ENCODE measurements at regions not wholly inside any gene's neighbourhood (a gene's known extent, or its start where the extent isn't known, plus 50 kb on each side); places are given as distances from the start of the nearest gene placed in this dataset.

DNA sequence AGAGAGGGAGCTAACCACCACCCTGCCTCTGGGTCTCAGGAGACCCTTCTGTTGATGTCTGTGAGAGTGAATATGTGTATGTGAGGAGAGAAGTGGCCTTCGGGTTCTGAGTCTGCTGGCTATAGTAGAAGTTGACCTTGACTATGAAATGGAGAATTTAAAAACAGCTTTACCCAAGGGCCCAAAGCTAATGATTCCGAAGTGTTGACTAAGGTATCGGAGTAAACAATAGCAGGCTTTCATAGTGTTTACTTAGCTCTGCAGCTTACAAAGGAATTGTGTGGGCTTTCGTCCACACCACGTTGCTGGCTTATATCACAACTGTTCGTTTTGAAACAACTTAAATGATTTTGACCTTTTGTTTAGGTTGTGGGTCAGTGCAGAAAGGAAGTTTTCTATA lies 126.5 kb upstream of the JAG1 start (continued):
- TF ChIP-seq, protein P1, sequence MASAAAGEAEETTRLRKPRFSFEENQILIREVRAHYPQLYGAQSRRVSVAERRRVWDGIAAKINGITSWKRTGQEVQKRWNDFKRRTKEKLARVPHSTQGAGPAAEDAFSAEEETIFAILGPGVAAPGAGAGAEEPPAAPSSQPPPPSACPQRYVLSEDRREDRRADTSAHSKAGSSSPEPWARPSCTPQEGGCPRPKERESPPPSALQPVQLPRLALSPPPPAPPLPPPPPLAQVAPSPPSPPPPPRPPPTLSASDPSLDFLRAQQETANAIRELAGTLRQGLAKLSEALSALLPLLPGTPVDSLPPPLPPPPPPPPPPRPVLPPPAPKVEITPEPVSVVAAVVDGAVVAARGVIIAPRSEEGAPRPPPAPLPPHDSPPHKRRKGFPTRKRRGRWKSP (CRISPR knock-in tag; IDR thresholded peaks at IDR 0.05), result no peak
- TF ChIP-seq KDM4B (CRISPR knock-in tag; IDR thresholded peaks at IDR 0.05), result no peak
- TF ChIP-seq THYN1 (CRISPR knock-in tag; IDR thresholded peaks at IDR 0.05; ENCODE audit: borderline replicate concordance, low read depth), result no peak
- TF ChIP-seq, protein P2, sequence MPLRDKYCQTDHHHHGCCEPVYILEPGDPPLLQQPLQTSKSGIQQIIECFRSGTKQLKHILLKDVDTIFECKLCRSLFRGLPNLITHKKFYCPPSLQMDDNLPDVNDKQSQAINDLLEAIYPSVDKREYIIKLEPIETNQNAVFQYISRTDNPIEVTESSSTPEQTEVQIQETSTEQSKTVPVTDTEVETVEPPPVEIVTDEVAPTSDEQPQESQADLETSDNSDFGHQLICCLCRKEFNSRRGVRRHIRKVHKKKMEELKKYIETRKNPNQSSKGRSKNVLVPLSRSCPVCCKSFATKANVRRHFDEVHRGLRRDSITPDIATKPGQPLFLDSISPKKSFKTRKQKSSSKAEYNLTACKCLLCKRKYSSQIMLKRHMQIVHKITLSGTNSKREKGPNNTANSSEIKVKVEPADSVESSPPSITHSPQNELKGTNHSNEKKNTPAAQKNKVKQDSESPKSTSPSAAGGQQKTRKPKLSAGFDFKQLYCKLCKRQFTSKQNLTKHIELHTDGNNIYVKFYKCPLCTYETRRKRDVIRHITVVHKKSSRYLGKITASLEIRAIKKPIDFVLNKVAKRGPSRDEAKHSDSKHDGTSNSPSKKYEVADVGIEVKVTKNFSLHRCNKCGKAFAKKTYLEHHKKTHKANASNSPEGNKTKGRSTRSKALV (CRISPR knock-in tag; IDR thresholded peaks at IDR 0.05), result no peak
- TF ChIP-seq, protein P3, sequence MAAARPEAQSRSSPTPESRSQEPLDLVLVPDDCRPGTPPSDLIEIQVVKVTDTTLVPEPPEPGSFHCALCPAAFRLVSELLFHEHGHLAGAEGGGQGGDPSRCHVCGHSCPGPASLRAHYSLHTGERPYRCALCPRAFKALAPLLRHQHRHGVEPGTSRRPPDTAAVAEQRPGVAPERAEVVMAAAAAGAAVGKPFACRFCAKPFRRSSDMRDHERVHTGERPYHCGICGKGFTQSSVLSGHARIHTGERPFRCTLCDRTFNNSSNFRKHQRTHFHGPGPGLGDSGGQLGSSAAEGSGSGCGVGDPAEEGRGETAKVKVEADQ (CRISPR knock-in tag; IDR thresholded peaks at IDR 0.05; ENCODE audit: borderline replicate concordance), result no peak
- TF ChIP-seq ZFP1 (CRISPR knock-in tag; IDR thresholded peaks at IDR 0.05), result no peak
- TF ChIP-seq ZNF468 (CRISPR knock-in tag; IDR thresholded peaks at IDR 0.05), result no peak
- TF ChIP-seq TCF7L2 (IDR thresholded peaks at IDR 0.05; ENCODE audit: low read depth, low read length), result no peak
- TF ChIP-seq, protein P4, sequence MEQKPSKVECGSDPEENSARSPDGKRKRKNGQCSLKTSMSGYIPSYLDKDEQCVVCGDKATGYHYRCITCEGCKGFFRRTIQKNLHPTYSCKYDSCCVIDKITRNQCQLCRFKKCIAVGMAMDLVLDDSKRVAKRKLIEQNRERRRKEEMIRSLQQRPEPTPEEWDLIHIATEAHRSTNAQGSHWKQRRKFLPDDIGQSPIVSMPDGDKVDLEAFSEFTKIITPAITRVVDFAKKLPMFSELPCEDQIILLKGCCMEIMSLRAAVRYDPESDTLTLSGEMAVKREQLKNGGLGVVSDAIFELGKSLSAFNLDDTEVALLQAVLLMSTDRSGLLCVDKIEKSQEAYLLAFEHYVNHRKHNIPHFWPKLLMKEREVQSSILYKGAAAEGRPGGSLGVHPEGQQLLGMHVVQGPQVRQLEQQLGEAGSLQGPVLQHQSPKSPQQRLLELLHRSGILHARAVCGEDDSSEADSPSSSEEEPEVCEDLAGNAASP (CRISPR knock-in tag; IDR thresholded peaks at IDR 0.05; ENCODE audit: borderline replicate concordance), result peak; percentile 47; the same call in 1 of the 2 replicates
- TF ChIP-seq ISL2 (CRISPR knock-in tag; IDR thresholded peaks at IDR 0.05), result peak; percentile 78
- TF ChIP-seq ZNF605 (CRISPR knock-in tag; IDR thresholded peaks at IDR 0.05), result no peak
- TF ChIP-seq, protein P5, sequence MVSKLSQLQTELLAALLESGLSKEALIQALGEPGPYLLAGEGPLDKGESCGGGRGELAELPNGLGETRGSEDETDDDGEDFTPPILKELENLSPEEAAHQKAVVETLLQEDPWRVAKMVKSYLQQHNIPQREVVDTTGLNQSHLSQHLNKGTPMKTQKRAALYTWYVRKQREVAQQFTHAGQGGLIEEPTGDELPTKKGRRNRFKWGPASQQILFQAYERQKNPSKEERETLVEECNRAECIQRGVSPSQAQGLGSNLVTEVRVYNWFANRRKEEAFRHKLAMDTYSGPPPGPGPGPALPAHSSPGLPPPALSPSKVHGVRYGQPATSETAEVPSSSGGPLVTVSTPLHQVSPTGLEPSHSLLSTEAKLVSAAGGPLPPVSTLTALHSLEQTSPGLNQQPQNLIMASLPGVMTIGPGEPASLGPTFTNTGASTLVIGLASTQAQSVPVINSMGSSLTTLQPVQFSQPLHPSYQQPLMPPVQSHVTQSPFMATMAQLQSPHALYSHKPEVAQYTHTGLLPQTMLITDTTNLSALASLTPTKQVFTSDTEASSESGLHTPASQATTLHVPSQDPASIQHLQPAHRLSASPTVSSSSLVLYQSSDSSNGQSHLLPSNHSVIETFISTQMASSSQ (IDR thresholded peaks at IDR 0.05; ENCODE audit: low read depth), result peak; percentile 20; the same call in 1 of the 2 replicates
- TF ChIP-seq, protein P5 (CRISPR knock-in tag; IDR thresholded peaks at IDR 0.05; ENCODE audit: borderline replicate concordance), result no peak
- peak; percentile 78 for TF ChIP-seq TBL1XR1 (IDR thresholded peaks at IDR 0.05; ENCODE audit: borderline replicate concordance, low read length, partially characterized antibody)
- TF ChIP-seq BHLHE40 (IDR thresholded peaks at IDR 0.05; ENCODE audit: low read length), result peak; percentile 57
- no peak for TF ChIP-seq ARNT (IDR thresholded peaks at IDR 0.05)
- no peak for TF ChIP-seq ZNF282 (IDR thresholded peaks at IDR 0.05; ENCODE audit: partially characterized antibody)
- TF ChIP-seq ELF3 (CRISPR knock-in tag; IDR thresholded peaks at IDR 0.05), result peak; percentile 48; the same call in 1 of the 2 replicates
- TF ChIP-seq CEBPG (CRISPR knock-in tag; IDR thresholded peaks at IDR 0.05), result no peak
- TF ChIP-seq MED1 (CRISPR knock-in tag; IDR thresholded peaks at IDR 0.05), result peak; percentile 55
- TF ChIP-seq RFXANK (CRISPR knock-in tag; IDR thresholded peaks at IDR 0.05), result no peak
- no peak for TF ChIP-seq ZNF678 (CRISPR knock-in tag; IDR thresholded peaks at IDR 0.05)
